ENCODE measurements at regions not wholly inside any gene's neighbourhood (a gene's known extent, or its start where the extent isn't known, plus 50 kb on each side); places are given as distances from the start of the nearest gene placed in this dataset.
"Not testable (repeated sequence)": the region's sequence is repeated elsewhere in the genome, so short reads cannot be mapped to it uniquely, and the experiment has no call there.

GRCh38 chr7:68247571-68247970 is 1250.9 kb downstream of the TYW1 start:
- Histone ChIP-seq H4K20me1 (no peaks in the 10 kb centered on the region), H3K4me3 (no peak overlapping the region), H3K27ac (no peak overlapping the region), H3K9me3 (replicated peaks in 1 of 11) (peaks cover 0 to 11% (median 6%) of the 10 kb centered on the region in 11 experiments; a peak in 10 of 22 replicates), H3K4me1 (no peaks in the 10 kb centered on the region), H3K27me3 (no peaks in the 10 kb centered on the region), H3K36me3 (no peaks in the 10 kb centered on the region), H3K9ac (no peak overlapping the region), H3K4me2 (no peak overlapping the region)
- TF ChIP-seq Cebpa-rat (IDR thresholded peaks at IDR 0.05) = no peak

GRCh38 chr7:68248973-68249372 is 1252.3 kb downstream of the TYW1 start:
- Histone ChIP-seq H3K4me3 (no peak overlapping the region), H3K9ac (no peak overlapping the region), H3K36me3 (no peaks in the 10 kb centered on the region), H4K20me1 (no peaks in the 10 kb centered on the region), H3K4me1 (no peaks in the 10 kb centered on the region), H3K27me3 (no peaks in the 10 kb centered on the region), H3K9me3 (replicated peaks in 1 of 11) (peaks cover 0 to 11% (median 6%) of the 10 kb centered on the region in 11 experiments; a peak in 9 of 22 replicates), H3K27ac (no peak overlapping the region), H3K4me2 (no peak overlapping the region)
- TF ChIP-seq Cebpa-rat (IDR thresholded peaks at IDR 0.05) = no peak

DNA sequence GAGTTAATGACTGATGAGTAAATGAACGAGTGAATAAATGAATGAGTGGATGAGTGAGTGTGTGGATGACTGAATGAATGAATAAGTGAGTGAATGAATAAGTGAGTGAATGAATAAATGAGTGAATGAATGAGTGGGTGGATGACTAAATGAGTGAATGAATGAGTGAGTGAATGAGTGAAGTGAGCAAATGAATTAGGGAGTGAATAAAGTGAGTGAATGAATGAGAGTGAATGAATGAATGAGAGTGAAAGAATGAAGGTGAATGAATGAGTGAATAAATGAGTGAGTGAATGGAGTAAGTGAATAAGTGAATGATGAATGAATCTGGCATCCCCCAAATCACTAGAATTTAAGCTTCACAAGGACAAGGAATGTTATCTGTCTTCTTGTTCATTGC is 1253.0 kb downstream of the TYW1 start:
- H3K27ac ChIP-seq = no peak overlapping the region
- no peaks in the 10 kb centered on the region; a peak in 1 of 20 replicates for H3K4me1 ChIP-seq
- no peaks in the 10 kb centered on the region for H4K20me1 ChIP-seq
- H3K27me3 ChIP-seq = no peaks in the 10 kb centered on the region
- H3K4me2 ChIP-seq = no peak overlapping the region
- no peak for TF ChIP-seq Cebpa-rat (IDR thresholded peaks at IDR 0.05)
- no peaks in the 10 kb centered on the region for H3K36me3 ChIP-seq
- H3K9me3 ChIP-seq (replicated peaks in 1 of 11) = peaks cover 0 to 13% (median 6%) of the 10 kb centered on the region in 11 experiments; a peak in 12 of 22 replicates
- no peak overlapping the region for H3K9ac ChIP-seq
- H3K4me3 ChIP-seq = no peak overlapping the region

- no peaks in the 10 kb centered on the region for H4K20me1 ChIP-seq
- TF ChIP-seq Cebpa-rat (IDR thresholded peaks at IDR 0.05) = no peak
- H3K27ac ChIP-seq = no peak overlapping the region
- no peaks in the 10 kb centered on the region; a peak in 1 of 20 replicates for H3K4me1 ChIP-seq
- no peak overlapping the region for H3K4me3 ChIP-seq
- H3K9me3 ChIP-seq (replicated peaks in 1 of 11) = peaks cover 0 to 17% (median 7%) of the 10 kb centered on the region in 11 experiments; a peak in 12 of 22 replicates
- H3K4me2 ChIP-seq = no peak overlapping the region
- H3K9ac ChIP-seq = no peak overlapping the region
- H3K36me3 ChIP-seq = no peaks in the 10 kb centered on the region
- H3K27me3 ChIP-seq = no peaks in the 10 kb centered on the region
These were observed 1253.5 kb downstream of the TYW1 start for GRCh38 chr7:68250143-68250542.

GRCh38 chr7:68254815-68255214 is 1258.2 kb downstream of the TYW1 start:
- not testable (repeated sequence) for H3K27ac ChIP-seq, H3K27me3 ChIP-seq, H3K9ac ChIP-seq, H4K20me1 ChIP-seq, H3K36me3 ChIP-seq, H3K4me3 ChIP-seq, H3K4me2 ChIP-seq
- peaks cover 0 to 17% (median 7%) of the 10 kb centered on the region in 11 experiments; a peak in 12 of 22 replicates for H3K9me3 ChIP-seq (replicated peaks in 1 of 11)
- peaks cover 14 to 31% (median 17%) of the 10 kb centered on the region in 10 experiments for H3K4me1 ChIP-seq

DNA sequence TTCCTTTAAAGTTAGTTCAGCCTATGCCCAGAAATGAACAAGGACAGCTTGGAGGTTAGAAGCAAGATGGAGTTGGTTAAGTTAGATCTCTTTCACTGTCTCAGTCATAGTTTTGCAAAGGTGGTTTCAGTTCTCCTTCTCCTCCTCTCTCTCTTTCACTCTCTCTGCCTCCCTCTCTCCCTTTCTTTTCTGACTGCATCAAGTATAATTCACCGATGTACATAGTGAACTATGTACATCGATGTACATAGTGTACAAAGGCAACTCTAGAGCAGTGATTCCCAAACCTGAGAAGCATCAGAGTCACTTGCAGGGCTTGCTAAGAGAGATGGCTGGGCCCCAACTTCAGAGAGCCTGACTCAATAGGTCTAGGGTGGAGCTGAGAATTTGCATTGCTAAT is 1259.7 kb downstream of the TYW1 start:
- peak overlapping the region in 2 of 11 experiments; percentile 11 to 12; a peak in 1 of 22 replicates for H3K4me2 ChIP-seq
- peaks cover 0 to 17% (median 7%) of the 10 kb centered on the region in 11 experiments; a peak in 12 of 22 replicates for H3K9me3 ChIP-seq (replicated peaks in 1 of 11)
- H3K27me3 ChIP-seq = no peaks in the 10 kb centered on the region
- TF ChIP-seq Cebpa-rat (IDR thresholded peaks at IDR 0.05) = no peak
- H4K20me1 ChIP-seq = no peaks in the 10 kb centered on the region
- H3K36me3 ChIP-seq = no peaks in the 10 kb centered on the region
- H3K27ac ChIP-seq = no peak overlapping the region
- peaks cover 14 to 31% (median 17%) of the 10 kb centered on the region in 10 experiments for H3K4me1 ChIP-seq
- no peak overlapping the region for H3K4me3 ChIP-seq
- no peak overlapping the region for H3K9ac ChIP-seq

DNA sequence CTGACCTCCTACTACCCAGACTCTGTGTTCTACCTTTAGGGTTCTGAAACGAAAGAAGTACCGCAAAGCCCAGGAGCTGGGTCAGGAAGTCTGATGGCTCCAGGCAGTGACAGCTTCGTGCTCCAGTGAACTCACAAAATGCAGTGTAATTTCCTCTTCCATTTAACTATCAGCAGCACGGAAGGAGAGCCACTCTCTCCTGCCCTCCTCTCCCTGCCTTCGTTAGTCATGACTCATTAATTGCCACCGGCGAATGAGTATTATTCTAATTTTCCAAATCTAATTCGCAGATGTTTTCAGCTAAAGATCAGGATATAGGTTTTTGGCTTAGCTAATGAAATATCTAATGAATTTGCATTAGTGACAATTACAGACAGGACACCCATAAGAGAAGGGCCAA is 1262.0 kb downstream of the TYW1 start:
- H3K27ac ChIP-seq = peak overlapping the region in 9 of 11 experiments; percentile 18 to 54 (median 38); a peak in 14 of 22 replicates
- H3K9ac ChIP-seq = peak overlapping the region in 3 of 11 experiments; percentile 33 to 45 (median 43); a peak in 4 of 22 replicates
- H3K36me3 ChIP-seq = no peaks in the 10 kb centered on the region
- H4K20me1 ChIP-seq = no peaks in the 10 kb centered on the region
- H3K4me2 ChIP-seq = peak overlapping the region; percentile 44 to 87 (median 64)
- H3K9me3 ChIP-seq (replicated peaks in 1 of 11) = peaks cover 0 to 13% (median 5%) of the 10 kb centered on the region in 11 experiments; a peak in 5 of 22 replicates
- no peak for TF ChIP-seq Cebpa-rat (IDR thresholded peaks at IDR 0.05)
- peaks cover 14 to 31% (median 17%) of the 10 kb centered on the region in 10 experiments for H3K4me1 ChIP-seq
- no peaks in the 10 kb centered on the region for H3K27me3 ChIP-seq
- H3K4me3 ChIP-seq = peak overlapping the region in 3 of 10 experiments; percentile 2 to 39 (median 25); a peak in 3 of 20 replicates

GRCh38 chr7:68265258-68265657 is 1268.6 kb downstream of the TYW1 start:
- Histone ChIP-seq H3K9ac (no peak overlapping the region), H3K4me3 (peak overlapping the region in 1 of 10 experiments; percentile 14; a peak in 1 of 20 replicates), H4K20me1 (no peaks in the 10 kb centered on the region), H3K27me3 (no peaks in the 10 kb centered on the region), H3K27ac (no peak overlapping the region), H3K4me2 (no peak overlapping the region), H3K9me3 (replicated peaks in 1 of 11) (peaks cover 33 to 54% (median 45%) of the 10 kb centered on the region in 11 experiments), H3K36me3 (0 out of 22 replicates have a peak, but pooled peaks cover 0 to 3% (median 0%) of the 10 kb centered on the region in 11 experiments), H3K4me1 (no peaks in the 10 kb centered on the region)
- TF ChIP-seq Cebpa-rat (IDR thresholded peaks at IDR 0.05) = no peak

GRCh38 chr7:68266004-68266579 is 1269.5 kb downstream of the TYW1 start:
- H3K4me2 ChIP-seq = no peak overlapping the region
- 0 out of 22 replicates have a peak, but pooled peaks cover 0 to 3% (median 0%) of the 10 kb centered on the region in 11 experiments for H3K36me3 ChIP-seq
- H4K20me1 ChIP-seq = no peaks in the 10 kb centered on the region
- no peaks in the 10 kb centered on the region for H3K27me3 ChIP-seq
- peak overlapping the region in 1 of 10 experiments; percentile 14; a peak in 2 of 20 replicates for H3K4me3 ChIP-seq
- TF ChIP-seq Cebpa-rat (IDR thresholded peaks at IDR 0.05) = no peak
- H3K27ac ChIP-seq = no peak overlapping the region
- no peak overlapping the region for H3K9ac ChIP-seq
- H3K4me1 ChIP-seq = no peaks in the 10 kb centered on the region
- H3K9me3 ChIP-seq (replicated peaks in 1 of 11) = peaks cover 33 to 53% (median 45%) of the 10 kb centered on the region in 11 experiments

Measured in BLaER1 treated with 17β-estradiol and CSF1 and Interleukin-3, amounts not matched to agents 10 nM and 100 nM (cell line).